Fibroblast of lung (primary cell): ENCODE measurements at regions not wholly inside any gene's neighbourhood (a gene's known extent, or its start where the extent isn't known, plus 50 kb on each side); places are given as distances from the start of the nearest gene placed in this dataset.

Source experiments
- DNase-seq, 2 donors: peaks; one replicate each; pipeline versions ENCODE4 v3.0.0 to v3.0.0-alpha.2; 2010; ENCODE audit warnings: low read depth in 2 of 2
- H2AFZ ChIP-seq: 2 replicates; pipeline ENCODE4 v1.5.1; 2012; ENCODE audit warnings: low read length, control low read depth, inconsistent platforms
- H3K27ac ChIP-seq: 2 replicates; pipeline ENCODE4 v1.5.1; 2011; ENCODE audit warnings: low read length, control low read depth; ENCODE audit not compliant: insufficient read depth
- H3K27me3 ChIP-seq: 2 replicates; pipeline ENCODE4 v1.5.1; 2011; ENCODE audit warnings: mild to moderate bottlenecking, low read length; ENCODE audit not compliant: control insufficient read depth, insufficient read depth
- H3K36me3 ChIP-seq: 2 replicates; pipeline ENCODE4 v1.5.1; 2011; ENCODE audit warnings: low read length; ENCODE audit not compliant: control insufficient read depth, insufficient read depth
- H3K4me1 ChIP-seq: 2 replicates; pipeline ENCODE4 v1.5.1; 2011; ENCODE audit warnings: low read length; ENCODE audit not compliant: control insufficient read depth, insufficient read depth; ENCODE audit errors: extremely low read depth
- H3K4me2 ChIP-seq: 2 replicates; pipeline ENCODE4 v1.5.1; 2011; ENCODE audit warnings: low read length, control low read depth; ENCODE audit not compliant: insufficient read depth; ENCODE audit errors: extremely low read depth
- H3K4me3 ChIP-seq, 4 experiments: fragments of 200-600 bp in 1 of 4; sonication (generic) in 1 of 4; replicated peaks in 1 of 4; 2 replicates each; pipeline ENCODE4 v1.5.1; 2011 to 2016; ENCODE audit warnings: low read length in 4 of 4, low read depth in 3 of 4, mild to moderate bottlenecking in 3 of 4, control low read depth in 2 of 4, inconsistent platforms in 1 of 4, mixed read lengths in 1 of 4; ENCODE audit not compliant: insufficient read depth in 1 of 4; ENCODE audit errors: control extremely low read depth in 1 of 4
- H3K79me2 ChIP-seq: 2 replicates; pipeline ENCODE4 v1.5.1; 2012; ENCODE audit warnings: mild to moderate bottlenecking, low read length, inconsistent platforms; ENCODE audit not compliant: control insufficient read depth, insufficient read depth
- H3K9ac ChIP-seq: 2 replicates; pipeline ENCODE4 v1.5.1; 2011; ENCODE audit warnings: mild to moderate bottlenecking, low read length, control low read depth; ENCODE audit not compliant: insufficient read depth
- H3K9me3 ChIP-seq: 2 replicates; pipeline ENCODE4 v1.5.1; 2012; ENCODE audit warnings: low read depth, low read length; ENCODE audit not compliant: control insufficient read depth, insufficient read depth
- H4K20me1 ChIP-seq: 2 replicates; pipeline ENCODE4 v1.5.1; 2011; ENCODE audit warnings: low read length; ENCODE audit not compliant: control insufficient read depth, insufficient read depth; ENCODE audit errors: extremely low read depth
- EZH2 ChIP-seq: IDR thresholded peaks from 2 replicates; pipeline ENCODE4 v1.5.1; 2012; ENCODE audit warnings: low read length, control low read depth, mild to moderate bottlenecking; ENCODE audit errors: missing control alignments
- TF ChIP-seq, protein P1 (sequence below), 2 donors: IDR thresholded peaks in 1 of 2; conservative IDR thresholded peaks in 1 of 2; 1 replicate in 1 of 2; 2 replicates in 1 of 2; pipeline ENCODE4 v1.5.1; 2011 to 2012; ENCODE audit warnings: low read length in 2 of 2, control low read depth in 1 of 2, inconsistent platforms in 1 of 2, low read depth in 1 of 2, mild to moderate bottlenecking in 1 of 2

DNA sequence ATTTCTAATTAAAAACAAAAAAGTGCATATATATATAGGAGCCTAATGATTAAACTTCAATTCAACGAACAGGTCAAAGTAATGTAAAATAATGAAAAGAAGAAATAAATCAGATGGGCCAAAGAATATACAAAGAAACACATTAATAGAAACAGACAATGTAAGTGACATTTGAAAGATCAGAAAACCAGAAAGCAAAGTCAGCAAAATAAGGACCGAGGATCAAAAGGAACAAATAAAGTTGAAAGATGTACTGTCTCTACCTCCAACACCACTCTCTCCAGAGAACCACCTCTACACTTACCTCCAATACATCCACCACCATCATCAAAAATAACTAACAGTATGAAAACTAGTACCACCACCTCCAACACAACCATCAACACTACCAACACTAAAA is 1226.3 kb upstream of the NCAM2 start:
- no peaks in the 10 kb centered on the region for H3K27me3 ChIP-seq
- H3K4me3 ChIP-seq: no peak overlapping the region
- no peaks in the 10 kb centered on the region for H4K20me1 ChIP-seq
- TF ChIP-seq, protein P1, sequence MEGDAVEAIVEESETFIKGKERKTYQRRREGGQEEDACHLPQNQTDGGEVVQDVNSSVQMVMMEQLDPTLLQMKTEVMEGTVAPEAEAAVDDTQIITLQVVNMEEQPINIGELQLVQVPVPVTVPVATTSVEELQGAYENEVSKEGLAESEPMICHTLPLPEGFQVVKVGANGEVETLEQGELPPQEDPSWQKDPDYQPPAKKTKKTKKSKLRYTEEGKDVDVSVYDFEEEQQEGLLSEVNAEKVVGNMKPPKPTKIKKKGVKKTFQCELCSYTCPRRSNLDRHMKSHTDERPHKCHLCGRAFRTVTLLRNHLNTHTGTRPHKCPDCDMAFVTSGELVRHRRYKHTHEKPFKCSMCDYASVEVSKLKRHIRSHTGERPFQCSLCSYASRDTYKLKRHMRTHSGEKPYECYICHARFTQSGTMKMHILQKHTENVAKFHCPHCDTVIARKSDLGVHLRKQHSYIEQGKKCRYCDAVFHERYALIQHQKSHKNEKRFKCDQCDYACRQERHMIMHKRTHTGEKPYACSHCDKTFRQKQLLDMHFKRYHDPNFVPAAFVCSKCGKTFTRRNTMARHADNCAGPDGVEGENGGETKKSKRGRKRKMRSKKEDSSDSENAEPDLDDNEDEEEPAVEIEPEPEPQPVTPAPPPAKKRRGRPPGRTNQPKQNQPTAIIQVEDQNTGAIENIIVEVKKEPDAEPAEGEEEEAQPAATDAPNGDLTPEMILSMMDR (conservative IDR thresholded peaks at IDR 0.05 in 1 of 2, IDR thresholded peaks at IDR 0.05 in 1 of 2; ENCODE audit: low read depth in 1 of 2, low read length in 2 of 2): no peak
- TF ChIP-seq EZH2: no peak
- H3K4me2 ChIP-seq: no peak overlapping the region
- no peak overlapping the region for H3K9ac ChIP-seq
- H3K36me3 ChIP-seq: no peaks in the 10 kb centered on the region
- H3K4me1 ChIP-seq: no peaks in the 10 kb centered on the region
- no peak overlapping the region for H3K27ac ChIP-seq
- no peak for DNase-seq
- H2AFZ ChIP-seq: no peak overlapping the region
- no peaks in the 10 kb centered on the region for H3K79me2 ChIP-seq
- H3K9me3 ChIP-seq: no peaks in the 10 kb centered on the region

DNA sequence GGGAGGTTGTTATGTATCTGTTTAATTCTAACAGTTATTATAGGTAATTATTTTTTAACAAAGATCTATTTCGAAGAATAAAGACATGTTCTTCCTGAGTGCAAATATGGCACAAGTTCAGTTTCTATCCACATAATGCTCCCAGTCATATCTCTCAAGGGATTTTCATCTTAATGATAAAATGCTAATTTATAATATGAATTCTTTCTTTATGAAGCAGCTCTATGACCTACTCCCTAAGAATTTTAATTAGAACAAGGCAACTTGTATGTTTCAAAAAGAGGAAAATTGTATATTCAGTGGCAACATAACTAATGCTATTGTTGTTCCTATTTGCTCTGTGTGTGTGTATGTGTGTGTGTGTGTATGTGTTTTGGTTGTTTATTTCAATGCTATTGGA is 1222.1 kb upstream of the NCAM2 start:
- Histone ChIP-seq H4K20me1 (no peaks in the 10 kb centered on the region), H3K36me3 (no peaks in the 10 kb centered on the region), H3K27me3 (no peaks in the 10 kb centered on the region), H3K4me2 (no peak overlapping the region), H3K9me3 (no peaks in the 10 kb centered on the region), H3K79me2 (no peaks in the 10 kb centered on the region), H3K27ac (no peak overlapping the region), H2AFZ (no peak overlapping the region), H3K4me1 (no peaks in the 10 kb centered on the region), H3K4me3 (no peak overlapping the region), H3K9ac (no peak overlapping the region)
- TF ChIP-seq, protein P1 (conservative IDR thresholded peaks at IDR 0.05 in 1 of 2, IDR thresholded peaks at IDR 0.05 in 1 of 2; ENCODE audit: low read depth in 1 of 2, low read length in 2 of 2): no peak
- no peak for TF ChIP-seq EZH2
- no peak for DNase-seq

DNA sequence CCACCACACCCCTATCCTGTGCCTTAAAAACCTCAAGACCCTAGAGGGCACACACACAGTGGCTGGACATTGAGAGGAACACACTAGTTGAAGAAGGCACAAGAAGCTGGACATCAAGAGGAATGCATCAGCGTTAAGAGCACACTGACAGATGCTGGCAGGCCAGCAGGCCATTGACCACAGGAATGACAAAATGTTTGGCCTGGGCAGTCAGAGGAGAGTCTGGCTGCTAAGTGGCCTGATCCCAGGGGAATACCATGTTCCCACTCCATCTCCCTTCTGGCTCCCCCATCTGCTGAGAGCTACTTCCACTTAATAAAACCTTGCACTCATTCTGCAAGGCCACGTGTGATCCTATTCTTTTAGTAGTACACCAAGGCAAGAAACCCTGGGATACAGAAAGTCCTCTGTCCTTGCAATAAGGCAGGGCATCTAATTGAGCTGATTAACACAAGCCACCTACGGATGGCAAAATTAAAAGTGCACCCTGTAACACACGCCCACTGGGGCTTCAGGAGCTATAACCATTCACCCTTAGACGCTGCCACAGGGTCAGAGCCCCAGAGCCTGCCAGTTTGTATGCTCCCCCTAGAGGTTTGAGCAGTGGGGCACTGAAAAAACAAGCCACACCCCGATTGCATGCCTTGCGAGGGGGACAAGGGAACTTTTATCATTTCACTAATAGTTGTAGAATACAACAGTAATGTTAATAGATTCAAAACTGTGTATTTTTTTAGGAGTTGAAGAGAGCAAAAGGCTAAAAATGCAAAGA is 1216.1 kb upstream of the NCAM2 start:
- no peak overlapping the region for H3K27ac ChIP-seq
- no peaks in the 10 kb centered on the region for H3K79me2 ChIP-seq
- H3K27me3 ChIP-seq: no peaks in the 10 kb centered on the region
- H2AFZ ChIP-seq: no peak overlapping the region
- no peaks in the 10 kb centered on the region for H3K36me3 ChIP-seq
- no peak for TF ChIP-seq EZH2
- TF ChIP-seq, protein P1 (conservative IDR thresholded peaks at IDR 0.05 in 1 of 2, IDR thresholded peaks at IDR 0.05 in 1 of 2; ENCODE audit: low read depth in 1 of 2, low read length in 2 of 2): no peak
- no peak overlapping the region for H3K4me3 ChIP-seq
- no peaks in the 10 kb centered on the region for H3K9me3 ChIP-seq
- no peak overlapping the region for H3K4me2 ChIP-seq
- no peaks in the 10 kb centered on the region for H3K4me1 ChIP-seq
- H3K9ac ChIP-seq: no peak overlapping the region
- DNase-seq: no peak
- H4K20me1 ChIP-seq: no peaks in the 10 kb centered on the region
